SK-N-SH treated with all-trans-retinoic acid at 6 μM for 48 hours (cell line): ENCODE measurements at regions not wholly inside any gene's neighbourhood (a gene's known extent, or its start where the extent isn't known, plus 50 kb on each side); places are given as distances from the start of the nearest gene placed in this dataset.

Experiments
- ATAC-seq: fragments of 200-7000 bp; cut with Tn5 transposase; 3 replicates; pipeline ENCODE4 v1.9.1; 2020; ENCODE audit warnings: mild to moderate bottlenecking, moderate library complexity
- ARNTL ChIP-seq: fragments of 450-650 bp; formaldehyde crosslinking; IDR thresholded peaks from 2 replicates; pipeline ENCODE4 v1.5.0; 2020; ENCODE audit warnings: low read depth, mild to moderate bottlenecking, moderate library complexity, borderline replicate concordance
- BACH2 ChIP-seq: fragments of 250-450 bp; sonication (Bioruptor Pico); IDR thresholded peaks from 2 replicates; pipeline ENCODE4 v1.9.0; 2021; ENCODE audit warnings: mild to moderate bottlenecking, borderline replicate concordance
- CSDC2 ChIP-seq: fragments of 250-450 bp; sonication (Bioruptor Pico); IDR thresholded peaks from 2 replicates; pipeline ENCODE4 v1.5.0; 2020; ENCODE audit warnings: mild to moderate bottlenecking, moderate library complexity
- ESRRG ChIP-seq: fragments of 250-450 bp; sonication (Bioruptor Pico); IDR thresholded peaks from 2 replicates; pipeline ENCODE4 v1.6.1; 2021; ENCODE audit warnings: mild to moderate bottlenecking
- GLIS3 ChIP-seq: fragments of 250-450 bp; sonication (Bioruptor Pico); IDR thresholded peaks from 2 replicates; pipeline ENCODE4 v1.5.0; 2020; ENCODE audit warnings: mild to moderate bottlenecking, moderate library complexity
- ISL1 ChIP-seq: fragments of 250-450 bp; sonication (Bioruptor Pico); IDR thresholded peaks from 2 replicates; pipeline ENCODE4 v2.1.2; 2022; ENCODE audit warnings: mild to moderate bottlenecking, moderate library complexity
- OSR1 ChIP-seq: fragments of 250-450 bp; sonication (Bioruptor Pico); IDR thresholded peaks from 2 replicates; pipeline ENCODE4 v1.8.0; 2022; ENCODE audit warnings: moderate library complexity, mild to moderate bottlenecking, inconsistent platforms
- PPARA ChIP-seq: fragments of 250-450 bp; sonication (Bioruptor Pico); IDR thresholded peaks from 2 replicates; pipeline ENCODE4 v1.5.0; 2020; ENCODE audit warnings: mild to moderate bottlenecking, borderline replicate concordance
- SNAI2 ChIP-seq: fragments of 250-450 bp; sonication (Bioruptor Pico); IDR thresholded peaks from 2 replicates; pipeline ENCODE4 v1.5.0; 2020; ENCODE audit warnings: mild to moderate bottlenecking, moderate library complexity
- TCF4 ChIP-seq: fragments of 250-450 bp; sonication (Bioruptor Pico); IDR thresholded peaks from 2 replicates; pipeline ENCODE4 v1.8.0; 2021; ENCODE audit warnings: mild to moderate bottlenecking, moderate library complexity, borderline replicate concordance
- TOX ChIP-seq: fragments of 250-450 bp; sonication (Bioruptor Pico); IDR thresholded peaks from 2 replicates; pipeline ENCODE4 v1.8.0; 2021; ENCODE audit warnings: mild to moderate bottlenecking, moderate library complexity, borderline replicate concordance
- ZC3H10 ChIP-seq: fragments of 250-450 bp; sonication (Bioruptor Pico); IDR thresholded peaks from 2 replicates; pipeline ENCODE4 v1.5.1; 2021; ENCODE audit warnings: mild to moderate bottlenecking, moderate library complexity
- ZFP30 ChIP-seq: fragments of 450-650 bp; formaldehyde crosslinking; IDR thresholded peaks from 2 replicates; pipeline ENCODE4 v1.5.0; 2022; ENCODE audit warnings: mild to moderate bottlenecking, moderate library complexity
- ZNF565 ChIP-seq: fragments of 450-650 bp; formaldehyde crosslinking; conservative IDR thresholded peaks from 2 replicates; pipeline ENCODE4 v1.5.0; 2020; ENCODE audit warnings: low read depth, mild to moderate bottlenecking, moderate library complexity
- ZNF70 ChIP-seq: fragments of 450-650 bp; formaldehyde crosslinking; IDR thresholded peaks from 2 replicates; pipeline ENCODE4 v1.5.0; 2020; ENCODE audit warnings: mild to moderate bottlenecking, moderate library complexity
- ZNF8 ChIP-seq: fragments of 450-650 bp; formaldehyde crosslinking; IDR thresholded peaks from 2 replicates; pipeline ENCODE4 v1.5.0; 2020; ENCODE audit warnings: mild to moderate bottlenecking, moderate library complexity
- TF ChIP-seq, protein P1 (sequence below): fragments of 250-450 bp; sonication (Bioruptor Pico); IDR thresholded peaks from 2 replicates; pipeline ENCODE4 v1.5.0; 2020; ENCODE audit warnings: mild to moderate bottlenecking, moderate library complexity
- TF ChIP-seq, protein P2 (sequence below): fragments of 250-450 bp; sonication (Bioruptor Pico); IDR thresholded peaks from 2 replicates; pipeline ENCODE4 v1.8.0; 2021; ENCODE audit warnings: low read depth, mild to moderate bottlenecking, moderate library complexity, borderline replicate concordance
- TF ChIP-seq, protein P3 (sequence below): fragments of 250-450 bp; sonication (Bioruptor Pico); IDR thresholded peaks from 2 replicates; pipeline ENCODE4 v1.5.1; 2021; ENCODE audit warnings: mild to moderate bottlenecking, moderate library complexity
- TF ChIP-seq, protein P4 (sequence below): fragments of 250-450 bp; sonication (Bioruptor Pico); IDR thresholded peaks from 2 replicates; pipeline ENCODE4 v1.5.1; 2020; ENCODE audit warnings: low read depth, mild to moderate bottlenecking, moderate library complexity

DNA sequence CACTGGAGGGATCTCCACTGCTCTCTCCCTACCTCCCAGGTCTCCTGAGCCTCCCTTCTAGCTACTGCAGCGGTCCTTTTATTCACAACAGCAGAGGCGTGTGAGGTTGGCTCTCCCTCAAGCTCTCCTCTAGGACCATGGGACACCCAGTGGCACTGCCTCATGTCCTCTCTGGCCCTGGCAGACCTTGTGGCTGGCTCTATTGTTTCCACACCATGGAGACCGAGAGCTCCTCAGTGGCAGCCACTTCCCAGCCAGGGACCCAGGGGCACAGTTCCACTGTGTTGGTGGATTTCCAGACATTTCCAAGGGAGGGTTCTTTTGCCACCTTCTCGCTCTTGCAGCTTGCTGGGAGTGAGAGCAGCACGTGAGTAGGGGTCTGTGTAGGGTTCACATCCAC, 204.9 kb downstream of the AXIN2 start:
- TF ChIP-seq SNAI2 (no peak), TCF4 (CRISPR knock-in tag) (no peak), ZNF70 (CRISPR knock-in tag) (no peak), ESRRG (no peak), ZC3H10 (CRISPR knock-in tag) (no peak), ZNF8 (CRISPR knock-in tag) (no peak), ISL1 (CRISPR knock-in tag) (no peak), BACH2 (CRISPR knock-in tag) (no peak), CSDC2 (CRISPR knock-in tag) (no peak), PPARA (CRISPR knock-in tag) (no peak), ARNTL (CRISPR knock-in tag) (no peak), ZFP30 (no peak)
- TF ChIP-seq, protein P1, sequence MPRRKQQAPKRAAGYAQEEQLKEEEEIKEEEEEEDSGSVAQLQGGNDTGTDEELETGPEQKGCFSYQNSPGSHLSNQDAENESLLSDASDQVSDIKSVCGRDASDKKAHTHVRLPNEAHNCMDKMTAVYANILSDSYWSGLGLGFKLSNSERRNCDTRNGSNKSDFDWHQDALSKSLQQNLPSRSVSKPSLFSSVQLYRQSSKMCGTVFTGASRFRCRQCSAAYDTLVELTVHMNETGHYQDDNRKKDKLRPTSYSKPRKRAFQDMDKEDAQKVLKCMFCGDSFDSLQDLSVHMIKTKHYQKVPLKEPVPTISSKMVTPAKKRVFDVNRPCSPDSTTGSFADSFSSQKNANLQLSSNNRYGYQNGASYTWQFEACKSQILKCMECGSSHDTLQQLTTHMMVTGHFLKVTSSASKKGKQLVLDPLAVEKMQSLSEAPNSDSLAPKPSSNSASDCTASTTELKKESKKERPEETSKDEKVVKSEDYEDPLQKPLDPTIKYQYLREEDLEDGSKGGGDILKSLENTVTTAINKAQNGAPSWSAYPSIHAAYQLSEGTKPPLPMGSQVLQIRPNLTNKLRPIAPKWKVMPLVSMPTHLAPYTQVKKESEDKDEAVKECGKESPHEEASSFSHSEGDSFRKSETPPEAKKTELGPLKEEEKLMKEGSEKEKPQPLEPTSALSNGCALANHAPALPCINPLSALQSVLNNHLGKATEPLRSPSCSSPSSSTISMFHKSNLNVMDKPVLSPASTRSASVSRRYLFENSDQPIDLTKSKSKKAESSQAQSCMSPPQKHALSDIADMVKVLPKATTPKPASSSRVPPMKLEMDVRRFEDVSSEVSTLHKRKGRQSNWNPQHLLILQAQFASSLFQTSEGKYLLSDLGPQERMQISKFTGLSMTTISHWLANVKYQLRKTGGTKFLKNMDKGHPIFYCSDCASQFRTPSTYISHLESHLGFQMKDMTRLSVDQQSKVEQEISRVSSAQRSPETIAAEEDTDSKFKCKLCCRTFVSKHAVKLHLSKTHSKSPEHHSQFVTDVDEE (CRISPR knock-in tag) = no peak
- TF ChIP-seq, protein P2, sequence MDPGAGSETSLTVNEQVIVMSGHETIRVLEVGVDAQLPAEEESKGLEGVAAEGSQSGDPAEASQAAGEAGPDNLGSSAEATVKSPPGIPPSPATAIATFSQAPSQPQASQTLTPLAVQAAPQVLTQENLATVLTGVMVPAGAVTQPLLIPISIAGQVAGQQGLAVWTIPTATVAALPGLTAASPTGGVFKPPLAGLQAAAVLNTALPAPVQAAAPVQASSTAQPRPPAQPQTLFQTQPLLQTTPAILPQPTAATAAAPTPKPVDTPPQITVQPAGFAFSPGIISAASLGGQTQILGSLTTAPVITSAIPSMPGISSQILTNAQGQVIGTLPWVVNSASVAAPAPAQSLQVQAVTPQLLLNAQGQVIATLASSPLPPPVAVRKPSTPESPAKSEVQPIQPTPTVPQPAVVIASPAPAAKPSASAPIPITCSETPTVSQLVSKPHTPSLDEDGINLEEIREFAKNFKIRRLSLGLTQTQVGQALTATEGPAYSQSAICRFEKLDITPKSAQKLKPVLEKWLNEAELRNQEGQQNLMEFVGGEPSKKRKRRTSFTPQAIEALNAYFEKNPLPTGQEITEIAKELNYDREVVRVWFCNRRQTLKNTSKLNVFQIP (CRISPR knock-in tag) = no peak
- TF ChIP-seq, protein P3, sequence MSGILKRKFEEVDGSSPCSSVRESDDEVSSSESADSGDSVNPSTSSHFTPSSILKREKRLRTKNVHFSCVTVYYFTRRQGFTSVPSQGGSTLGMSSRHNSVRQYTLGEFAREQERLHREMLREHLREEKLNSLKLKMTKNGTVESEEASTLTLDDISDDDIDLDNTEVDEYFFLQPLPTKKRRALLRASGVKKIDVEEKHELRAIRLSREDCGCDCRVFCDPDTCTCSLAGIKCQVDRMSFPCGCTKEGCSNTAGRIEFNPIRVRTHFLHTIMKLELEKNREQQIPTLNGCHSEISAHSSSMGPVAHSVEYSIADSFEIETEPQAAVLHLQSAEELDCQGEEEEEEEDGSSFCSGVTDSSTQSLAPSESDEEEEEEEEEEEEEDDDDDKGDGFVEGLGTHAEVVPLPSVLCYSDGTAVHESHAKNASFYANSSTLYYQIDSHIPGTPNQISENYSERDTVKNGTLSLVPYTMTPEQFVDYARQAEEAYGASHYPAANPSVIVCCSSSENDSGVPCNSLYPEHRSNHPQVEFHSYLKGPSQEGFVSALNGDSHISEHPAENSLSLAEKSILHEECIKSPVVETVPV (CRISPR knock-in tag) = no peak
- TF ChIP-seq, protein P4, sequence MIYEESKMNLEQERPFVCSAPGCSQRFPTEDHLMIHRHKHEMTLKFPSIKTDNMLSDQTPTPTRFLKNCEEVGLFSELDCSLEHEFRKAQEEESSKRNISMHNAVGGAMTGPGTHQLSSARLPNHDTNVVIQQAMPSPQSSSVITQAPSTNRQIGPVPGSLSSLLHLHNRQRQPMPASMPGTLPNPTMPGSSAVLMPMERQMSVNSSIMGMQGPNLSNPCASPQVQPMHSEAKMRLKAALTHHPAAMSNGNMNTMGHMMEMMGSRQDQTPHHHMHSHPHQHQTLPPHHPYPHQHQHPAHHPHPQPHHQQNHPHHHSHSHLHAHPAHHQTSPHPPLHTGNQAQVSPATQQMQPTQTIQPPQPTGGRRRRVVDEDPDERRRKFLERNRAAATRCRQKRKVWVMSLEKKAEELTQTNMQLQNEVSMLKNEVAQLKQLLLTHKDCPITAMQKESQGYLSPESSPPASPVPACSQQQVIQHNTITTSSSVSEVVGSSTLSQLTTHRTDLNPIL (CRISPR knock-in tag) = no peak
- ATAC-seq = no peak

DNA sequence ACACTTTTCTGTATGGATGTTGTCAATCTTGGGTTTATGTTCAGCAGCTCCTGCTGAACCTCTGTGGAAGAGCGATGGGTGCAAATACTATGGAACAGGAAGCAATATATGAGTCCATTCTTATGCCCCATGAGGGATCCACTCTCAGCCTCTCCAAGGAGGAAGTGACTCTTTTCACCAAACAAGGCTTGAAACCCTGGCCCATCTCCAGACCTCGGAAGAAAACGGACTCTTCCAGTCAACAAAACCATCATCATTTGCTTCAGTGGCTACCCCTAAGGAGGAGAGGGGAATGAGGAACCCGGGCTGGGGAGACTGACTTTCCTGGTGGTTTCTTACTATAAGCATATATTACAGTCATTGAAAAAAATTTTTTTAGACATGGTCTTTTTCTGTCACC, 206.2 kb downstream of the AXIN2 start:
- no peak for TF ChIP-seq ZC3H10 (CRISPR knock-in tag)
- TF ChIP-seq ESRRG = no peak
- TF ChIP-seq, protein P2 (CRISPR knock-in tag) = no peak
- TF ChIP-seq TOX = no peak
- no peak for TF ChIP-seq SNAI2
- no peak for TF ChIP-seq PPARA (CRISPR knock-in tag)
- TF ChIP-seq, protein P1 (CRISPR knock-in tag) = no peak
- no peak for TF ChIP-seq ISL1 (CRISPR knock-in tag)
- TF ChIP-seq ZNF70 (CRISPR knock-in tag) = no peak
- no peak for TF ChIP-seq OSR1
- no peak for TF ChIP-seq BACH2 (CRISPR knock-in tag)
- no peak for TF ChIP-seq ARNTL (CRISPR knock-in tag)
- no peak for TF ChIP-seq ZNF565
- TF ChIP-seq ZNF8 (CRISPR knock-in tag) = no peak
- TF ChIP-seq, protein P3 (CRISPR knock-in tag) = no peak
- no peak for TF ChIP-seq GLIS3 (CRISPR knock-in tag)
- TF ChIP-seq, all 23 proteins: peak for 0
- ATAC-seq = no peak
